Trophoblast cell (in vitro differentiated cells and primary cell): ENCODE measurements at regions not wholly inside any gene's neighbourhood (a gene's known extent, or its start where the extent isn't known, plus 50 kb on each side); places are given as distances from the start of the nearest gene placed in this dataset.

Source experiments
- DNase-seq, 2 donors: peaks; one replicate each; pipeline ENCODE4 v3.0.0-alpha.2; 2016
- H2AFZ ChIP-seq: 2 replicates; pipeline ENCODE4 v1.6.1; 2013; ENCODE audit warnings: low read length, moderate library complexity, mild to moderate bottlenecking; ENCODE audit not compliant: insufficient read depth, poor library complexity
- H2AK5ac ChIP-seq: 2 replicates; pipeline ENCODE4 v1.6.1; 2013; ENCODE audit warnings: mild to moderate bottlenecking, low read length
- H2BK120ac ChIP-seq: 2 replicates; pipeline ENCODE4 v1.6.1; 2013; ENCODE audit warnings: low read length, mild to moderate bottlenecking, moderate library complexity; ENCODE audit not compliant: insufficient read depth, poor library complexity
- H2BK12ac ChIP-seq: 2 replicates; pipeline ENCODE4 v1.6.1; 2013; ENCODE audit warnings: mild to moderate bottlenecking, low read length, moderate library complexity
- H2BK5ac ChIP-seq: 2 replicates; pipeline ENCODE4 v1.6.1; 2013; ENCODE audit warnings: low read length, low read depth, moderate library complexity, mild to moderate bottlenecking; ENCODE audit not compliant: poor library complexity
- H3K14ac ChIP-seq: 2 replicates; pipeline ENCODE4 v1.6.1; 2013; ENCODE audit warnings: mild to moderate bottlenecking, low read length
- H3K18ac ChIP-seq: 2 replicates; pipeline ENCODE4 v1.6.1; 2013; ENCODE audit warnings: mild to moderate bottlenecking, low read length
- H3K23ac ChIP-seq: 2 replicates; pipeline ENCODE4 v1.6.1; 2013; ENCODE audit warnings: low read length
- H3K27ac ChIP-seq: 2 replicates; pipeline ENCODE4 v1.5.1; 2013; ENCODE audit warnings: low read depth, mild to moderate bottlenecking, inconsistent platforms, low read length, moderate library complexity
- H3K27me3 ChIP-seq: 2 replicates; pipeline ENCODE4 v1.6.1; 2013; ENCODE audit warnings: inconsistent platforms, mild to moderate bottlenecking, low read length, moderate library complexity; ENCODE audit not compliant: insufficient read depth
- H3K36me3 ChIP-seq, 2 experiments: 1 replicate in 1 of 2; 2 replicates in 1 of 2; pipeline ENCODE4 v1.6.1; 2013; ENCODE audit warnings: low read length in 2 of 2, mild to moderate bottlenecking in 2 of 2, moderate library complexity in 1 of 2; ENCODE audit not compliant: insufficient read depth in 2 of 2, control insufficient read depth in 1 of 2
- H3K4ac ChIP-seq: 2 replicates; pipeline ENCODE4 v1.6.1; 2013; ENCODE audit warnings: low read depth, mild to moderate bottlenecking, low read length, moderate library complexity
- H3K4me1 ChIP-seq, 2 experiments: 1 replicate in 1 of 2; 2 replicates in 1 of 2; pipeline ENCODE4 v1.6.1; 2013; ENCODE audit warnings: low read length in 2 of 2, mild to moderate bottlenecking in 2 of 2, moderate library complexity in 1 of 2; ENCODE audit not compliant: insufficient read depth in 2 of 2, control insufficient read depth in 1 of 2
- H3K4me2 ChIP-seq: 2 replicates; pipeline ENCODE4 v1.6.1; 2013; ENCODE audit warnings: inconsistent platforms, mild to moderate bottlenecking, low read length, moderate library complexity
- H3K4me3 ChIP-seq: 2 replicates; pipeline ENCODE4 v1.5.1; 2013; ENCODE audit warnings: mild to moderate bottlenecking, low read depth, low read length, inconsistent platforms
- H3K79me1 ChIP-seq: one replicate; pipeline ENCODE4 v1.6.1; 2013; ENCODE audit warnings: low read length
- H3K79me2 ChIP-seq: 2 replicates; pipeline ENCODE4 v1.6.1; 2013; ENCODE audit warnings: low read length, mild to moderate bottlenecking; ENCODE audit not compliant: control insufficient read depth, insufficient read depth, poor library complexity
- H3K9ac ChIP-seq: 2 replicates; pipeline ENCODE4 v1.6.1; 2013; ENCODE audit warnings: mild to moderate bottlenecking, low read length
- H3K9me3 ChIP-seq: 2 replicates; pipeline ENCODE4 v1.6.1; 2013; ENCODE audit warnings: low read depth, mild to moderate bottlenecking, control low read depth, inconsistent platforms, low read length; ENCODE audit not compliant: insufficient read depth
- H4K12ac ChIP-seq: 2 replicates; pipeline ENCODE4 v1.6.1; 2013; ENCODE audit warnings: low read depth, mild to moderate bottlenecking, low read length, moderate library complexity
- H4K8ac ChIP-seq: 2 replicates; pipeline ENCODE4 v1.6.1; 2013; ENCODE audit warnings: low read depth, mild to moderate bottlenecking, low read length, moderate library complexity
- H4K91ac ChIP-seq: one replicate; pipeline ENCODE4 v1.6.1; 2013; ENCODE audit warnings: low read depth, mild to moderate bottlenecking, low read length, moderate library complexity
- WGBS: extraction: QIAGEN DNeasy Blood & Tissue Kit; methylation state at CpG from one replicate; pipeline ENCODE4 v1.1.7; 2013; ENCODE audit warnings: missing lambda C conversion rate; ENCODE audit not compliant: insufficient read length, insufficient coverage; ENCODE audit errors: extremely low coverage; 5-methylcytosine and 5-hydroxymethylcytosine counted together

DNA sequence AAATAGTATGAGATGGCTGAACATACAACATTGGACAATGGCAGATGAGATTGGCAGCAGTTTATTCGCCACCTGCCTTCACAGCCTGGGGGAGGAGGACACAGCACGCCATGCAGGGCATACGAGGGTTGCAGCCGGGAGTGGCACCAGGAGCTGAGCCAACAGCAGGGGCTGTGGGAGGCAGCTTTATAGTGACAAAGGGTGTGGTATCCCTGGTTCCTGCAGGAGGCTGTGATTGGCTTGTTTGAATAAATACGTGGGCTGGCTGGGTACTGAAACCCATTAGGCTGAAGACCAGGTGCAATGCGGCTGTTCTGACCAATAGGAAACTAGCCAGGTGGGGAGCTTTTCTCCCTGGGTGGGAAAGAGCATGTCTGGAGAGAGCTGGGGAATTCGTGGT, 68.9 kb upstream of the LEP start:
- Histone ChIP-seq H3K9me3 (peaks cover 2% of the 10 kb centered on the region), H2BK12ac (no peak overlapping the region), H4K12ac (no peak overlapping the region), H3K4me3 (no peak overlapping the region), H3K36me3 (no peaks in the 10 kb centered on the region), H3K18ac (no peak overlapping the region), H3K27ac (no peak overlapping the region), H3K9ac (no peak overlapping the region), H3K4ac (no peak overlapping the region), H3K4me1 (peaks cover 9 to 15% of the 10 kb centered on the region in 2 experiments), H3K79me1 (no peaks in the 10 kb centered on the region), H2AK5ac (no peak overlapping the region), H2BK5ac (no peak overlapping the region), H2BK120ac (no peak overlapping the region), H3K14ac (no peak overlapping the region), H4K8ac (no peak overlapping the region), H3K27me3 (peaks cover 15% of the 10 kb centered on the region), H3K23ac (no peak overlapping the region), H3K4me2 (no peak overlapping the region), H3K79me2 (no peaks in the 10 kb centered on the region), H2AFZ (no peak overlapping the region), H4K91ac (no peak overlapping the region)
- no CpG with 5 or more reads among the region's 7 CpGs for WGBS
- no peak for DNase-seq

GRCh38 chr7:128172963-128173362, 68.1 kb upstream of the LEP start:
- Histone ChIP-seq H2AFZ (no peak overlapping the region), H3K4me1 (peaks cover 6 to 9% of the 10 kb centered on the region in 2 experiments), H2BK120ac (no peak overlapping the region), H3K4me3 (no peak overlapping the region), H3K4ac (no peak overlapping the region), H2AK5ac (no peak overlapping the region), H2BK5ac (no peak overlapping the region), H3K79me2 (no peaks in the 10 kb centered on the region), H4K12ac (no peak overlapping the region), H3K36me3 (no peaks in the 10 kb centered on the region), H3K79me1 (no peaks in the 10 kb centered on the region), H4K91ac (no peak overlapping the region), H3K27ac (no peak overlapping the region), H3K18ac (no peak overlapping the region), H3K14ac (no peak overlapping the region), H4K8ac (no peak overlapping the region), H2BK12ac (no peak overlapping the region), H3K9me3 (peaks cover 2% of the 10 kb centered on the region), H3K9ac (no peak overlapping the region), H3K4me2 (no peak overlapping the region), H3K23ac (no peak overlapping the region), H3K27me3 (peaks cover 6% of the 10 kb centered on the region)
- WGBS, result no CpG with 5 or more reads among the region's 6 CpGs
- no peak for DNase-seq

- no peak overlapping the region for H3K18ac ChIP-seq
- no CpG with 5 or more reads among the region's 11 CpGs for WGBS
- no peaks in the 10 kb centered on the region for H3K79me1 ChIP-seq
- no peak overlapping the region for H2BK5ac ChIP-seq
- no peak overlapping the region for H3K14ac ChIP-seq
- no peak overlapping the region for H3K4me3 ChIP-seq
- no peak overlapping the region for H4K91ac ChIP-seq
- peaks cover 2% of the 10 kb centered on the region for H3K9me3 ChIP-seq
- H3K79me2 ChIP-seq, result no peaks in the 10 kb centered on the region
- H3K9ac ChIP-seq, result no peak overlapping the region
- H3K36me3 ChIP-seq, result no peaks in the 10 kb centered on the region
- DNase-seq, result no peak
- no peak overlapping the region for H4K8ac ChIP-seq
- no peaks in the 10 kb centered on the region for H3K27me3 ChIP-seq
- no peak overlapping the region for H3K4me2 ChIP-seq
- H2BK120ac ChIP-seq, result no peak overlapping the region
- H4K12ac ChIP-seq, result no peak overlapping the region
- H3K23ac ChIP-seq, result no peak overlapping the region
- H3K27ac ChIP-seq, result no peak overlapping the region
- H2AFZ ChIP-seq, result no peak overlapping the region
- no peak overlapping the region for H3K4ac ChIP-seq
- H2BK12ac ChIP-seq, result no peak overlapping the region
- H2AK5ac ChIP-seq, result no peak overlapping the region
- H3K4me1 ChIP-seq, result peaks cover 0 to 3% of the 10 kb centered on the region in 2 experiments
These were observed 66.7 kb upstream of the LEP start for GRCh38 chr7:128174386-128174785.

DNA sequence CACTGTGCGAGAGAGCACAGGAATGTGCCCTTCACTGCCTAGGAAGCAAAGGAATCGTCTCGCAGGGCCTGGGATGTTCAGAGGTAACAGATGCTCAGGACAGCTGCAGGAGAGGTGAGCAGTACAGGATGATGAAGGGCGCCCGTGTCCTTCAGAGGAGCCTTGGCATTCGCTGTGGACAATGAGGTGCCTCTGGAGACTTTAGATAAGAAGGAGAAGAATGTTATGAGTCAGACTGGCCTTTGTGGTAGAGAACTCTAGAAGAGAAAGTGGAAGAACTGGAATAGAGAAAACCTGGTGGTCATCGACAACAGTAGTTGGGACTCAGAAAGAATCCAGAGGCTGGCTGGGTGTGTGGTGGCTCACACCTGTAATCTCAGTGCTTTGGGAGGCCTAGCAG, 64.4 kb upstream of the LEP start:
- H3K23ac ChIP-seq, result no peak overlapping the region
- DNase-seq, result peak; percentile 84 to 95
- no peak overlapping the region for H2BK12ac ChIP-seq
- no peak overlapping the region for H2BK5ac ChIP-seq
- H3K36me3 ChIP-seq, result no peaks in the 10 kb centered on the region
- no peaks in the 10 kb centered on the region for H3K27me3 ChIP-seq
- no peak overlapping the region for H4K8ac ChIP-seq
- H3K79me2 ChIP-seq, result no peaks in the 10 kb centered on the region
- no peak overlapping the region for H3K27ac ChIP-seq
- H3K18ac ChIP-seq, result no peak overlapping the region
- no peaks in the 10 kb centered on the region for H3K79me1 ChIP-seq
- no peak overlapping the region for H4K91ac ChIP-seq
- H3K9ac ChIP-seq, result no peak overlapping the region
- H3K9me3 ChIP-seq, result peaks cover 1% of the 10 kb centered on the region
- no peak overlapping the region for H3K4me2 ChIP-seq
- no peak overlapping the region for H2AFZ ChIP-seq
- no CpG with 5 or more reads among the region's 7 CpGs for WGBS
- H4K12ac ChIP-seq, result no peak overlapping the region
- H3K4me1 ChIP-seq, result peaks cover 0 to 3% of the 10 kb centered on the region in 2 experiments
- no peak overlapping the region for H3K4me3 ChIP-seq
- H3K4ac ChIP-seq, result no peak overlapping the region
- H2AK5ac ChIP-seq, result no peak overlapping the region
- no peak overlapping the region for H3K14ac ChIP-seq
- no peak overlapping the region for H2BK120ac ChIP-seq
